Activated naive CD4-positive, alpha-beta T cell treated with anti-CD3 and anti-CD28 coated beads, Interleukin-2, amount 50 U/mL, for 16 hours (primary cell): ENCODE measurements at regions not wholly inside any gene's neighbourhood (a gene's known extent, or its start where the extent isn't known, plus 50 kb on each side); places are given as distances from the start of the nearest gene placed in this dataset.

Experiments
- DNase-seq: peaks from one replicate; pipeline ENCODE4 v3.0.0-alpha.2; 2020

- no peak for DNase-seq
These were observed 215.3 kb upstream of the ZNF32 start for GRCh38 chr10:43863859-43864591.

GRCh38 chr10:43863270-43863669 is 214.6 kb upstream of the ZNF32 start:
- no peak for DNase-seq

- DNase-seq: no peak
These were observed 214.1 kb upstream of the ZNF32 start for GRCh38 chr10:43862756-43863155.

- DNase-seq: no peak
These were observed 213.5 kb upstream of the ZNF32 start for GRCh38 chr10:43861966-43862751.

GRCh38 chr10:43859016-43859525 is 210.4 kb upstream of the ZNF32 start:
- DNase-seq: no peak

GRCh38 chr10:43857931-43858315 is 209.2 kb upstream of the ZNF32 start:
- DNase-seq: no peak

GRCh38 chr10:43857206-43857930 is 208.7 kb upstream of the ZNF32 start:
- DNase-seq: no peak

GRCh38 chr10:43856299-43856698 is 207.6 kb upstream of the ZNF32 start:
- DNase-seq: no peak

GRCh38 chr10:43855667-43856210 is 207.1 kb upstream of the ZNF32 start:
- no peak for DNase-seq

- no peak for DNase-seq
These were observed 205.3 kb upstream of the ZNF32 start for GRCh38 chr10:43854007-43854406.

- no peak for DNase-seq
These were observed 204.7 kb upstream of the ZNF32 start for GRCh38 chr10:43853369-43853768.

- DNase-seq: no peak
These were observed 204.0 kb upstream of the ZNF32 start for GRCh38 chr10:43852644-43853214.

- DNase-seq: no peak
These were observed 203.5 kb upstream of the ZNF32 start for GRCh38 chr10:43852149-43852548.

GRCh38 chr10:43851030-43851429 is 202.3 kb upstream of the ZNF32 start:
- no peak for DNase-seq

GRCh38 chr10:43849551-43849950 is 200.9 kb upstream of the ZNF32 start:
- DNase-seq: no peak

GRCh38 chr10:43846968-43847367 is 198.3 kb upstream of the ZNF32 start:
- no peak for DNase-seq

- DNase-seq: peak; percentile 21
These were observed 197.6 kb upstream of the ZNF32 start for GRCh38 chr10:43846187-43846680.

GRCh38 chr10:43845121-43845520 is 196.4 kb upstream of the ZNF32 start:
- DNase-seq: no peak

- DNase-seq: no peak
These were observed 195.5 kb upstream of the ZNF32 start for GRCh38 chr10:43844221-43844620.

- DNase-seq: no peak
These were observed 194.8 kb upstream of the ZNF32 start for GRCh38 chr10:43843321-43844101.

- DNase-seq: no peak
These were observed 193.8 kb upstream of the ZNF32 start for GRCh38 chr10:43842496-43842895.

GRCh38 chr10:43842072-43842471 is 193.4 kb upstream of the ZNF32 start:
- no peak for DNase-seq
